ENCODE measurements at regions not wholly inside any gene's neighbourhood (a gene's known extent, or its start where the extent isn't known, plus 50 kb on each side); places are given as distances from the start of the nearest gene placed in this dataset.

- peak; percentile 29; the same call in 1 of the 2 replicates for TF ChIP-seq KDM6A (CRISPR knock-in tag; IDR thresholded peaks at IDR 0.05; ENCODE audit: low read depth)
- no peak; the same call in 1 of the 2 replicates for TF ChIP-seq SPEN (CRISPR knock-in tag; IDR thresholded peaks at IDR 0.05; ENCODE audit: low read depth)
- TF ChIP-seq ZBTB44 (CRISPR knock-in tag; IDR thresholded peaks at IDR 0.05): no peak
- peak; percentile 81 for TF ChIP-seq PAXIP1 (CRISPR knock-in tag; conservative IDR thresholded peaks at IDR 0.05)
- TF ChIP-seq GPN1 (CRISPR knock-in tag; IDR thresholded peaks at IDR 0.05; ENCODE audit: borderline replicate concordance): no peak
- 0 out of 2 replicates have a peak, but pooled peaks have one; percentile 63 for TF ChIP-seq ZNF574 (CRISPR knock-in tag; IDR thresholded peaks at IDR 0.05)
- no peak for TF ChIP-seq ZNF766 (CRISPR knock-in tag; IDR thresholded peaks at IDR 0.05; ENCODE audit: borderline replicate concordance)
- peak; percentile 47; the same call in 1 of the 2 replicates for TF ChIP-seq SAP130 (CRISPR knock-in tag; IDR thresholded peaks at IDR 0.05; ENCODE audit: low read depth)
- no peak for TF ChIP-seq ZNF382 (CRISPR knock-in tag; IDR thresholded peaks at IDR 0.05; ENCODE audit: borderline replicate concordance)
- TF ChIP-seq ZBTB20 (CRISPR knock-in tag; IDR thresholded peaks at IDR 0.05; ENCODE audit: borderline replicate concordance, low read depth): no peak
- TF ChIP-seq HHEX (CRISPR knock-in tag; IDR thresholded peaks at IDR 0.05): no peak
- no peak for TF ChIP-seq ZNF367 (CRISPR knock-in tag; IDR thresholded peaks at IDR 0.05; ENCODE audit: borderline replicate concordance)
- TF ChIP-seq MAFG (CRISPR knock-in tag; IDR thresholded peaks at IDR 0.05): no peak
- no peak for TF ChIP-seq MBNL3 (CRISPR knock-in tag; conservative IDR thresholded peaks at IDR 0.05)
- TF ChIP-seq ZNF878 (CRISPR knock-in tag; IDR thresholded peaks at IDR 0.05): 0 out of 2 replicates have a peak, but pooled peaks have one; percentile 3
- no peak for TF ChIP-seq ZNF577 (CRISPR knock-in tag; IDR thresholded peaks at IDR 0.05; ENCODE audit: borderline replicate concordance, low read depth)
- TF ChIP-seq PCBP1 (IDR thresholded peaks at IDR 0.05; ENCODE audit: borderline replicate concordance, low read depth, low read length): no peak
- no peak; the same call in 1 of the 2 replicates for TF ChIP-seq DMAP1 (CRISPR knock-in tag; IDR thresholded peaks at IDR 0.05)
- TF ChIP-seq ZMYM4 (CRISPR knock-in tag; IDR thresholded peaks at IDR 0.05): peak; percentile 92
- TF ChIP-seq ZNF354B (CRISPR knock-in tag; IDR thresholded peaks at IDR 0.05): no peak
Observed at GRCh38 chr3:124654470-124654845, 75.8 kb upstream of the UMPS start (continued).

All from HepG2 (cell line).